ENCODE measurements at regions not wholly inside any gene's neighbourhood (a gene's known extent, or its start where the extent isn't known, plus 50 kb on each side); places are given as distances from the start of the nearest gene placed in this dataset.

DNA sequence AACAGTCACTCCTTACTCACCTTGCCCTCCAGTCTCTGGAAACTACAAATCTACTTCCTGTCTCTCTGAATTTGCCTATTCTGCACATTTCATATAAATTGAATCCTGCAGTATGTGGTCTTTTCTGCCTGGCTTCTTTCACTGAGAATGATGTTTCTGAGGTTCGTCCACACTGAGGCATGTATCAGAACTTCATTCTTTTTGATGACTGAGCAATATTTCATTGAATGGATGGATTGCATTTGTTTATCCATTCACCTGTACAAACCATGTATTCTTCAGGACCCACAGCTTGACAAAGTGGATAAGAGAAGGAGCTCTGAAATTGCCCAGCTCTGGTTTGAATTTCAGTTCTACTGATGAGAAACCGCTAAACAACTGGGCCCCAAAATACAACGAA is 118.9 kb upstream of the ARRDC4 start:
- DNase-seq (ENCODE audit: low read depth in 2 of 2, low spot score in 1 of 2): no peak

DNA sequence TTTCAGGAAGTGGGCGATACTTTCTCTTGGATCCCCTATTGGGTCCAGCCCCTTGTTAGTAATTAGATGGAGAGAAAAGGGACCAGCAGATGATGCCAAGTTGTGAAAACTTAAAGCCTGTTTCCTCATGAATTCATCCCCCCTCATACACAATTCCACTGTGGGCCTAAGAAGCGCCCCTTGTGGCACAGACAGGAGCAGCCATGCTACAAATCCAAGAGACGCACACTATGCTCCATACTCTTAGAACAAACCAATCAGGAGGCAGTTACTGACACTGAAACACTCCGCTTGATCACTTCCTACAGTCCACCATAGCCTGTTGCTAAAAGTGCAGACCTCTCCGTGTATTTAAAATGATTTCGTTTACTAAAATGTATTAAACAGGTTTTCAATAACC is 111.3 kb upstream of the ARRDC4 start:
- DNase-seq (ENCODE audit: low read depth in 2 of 2, low spot score in 1 of 2): no peak

DNA sequence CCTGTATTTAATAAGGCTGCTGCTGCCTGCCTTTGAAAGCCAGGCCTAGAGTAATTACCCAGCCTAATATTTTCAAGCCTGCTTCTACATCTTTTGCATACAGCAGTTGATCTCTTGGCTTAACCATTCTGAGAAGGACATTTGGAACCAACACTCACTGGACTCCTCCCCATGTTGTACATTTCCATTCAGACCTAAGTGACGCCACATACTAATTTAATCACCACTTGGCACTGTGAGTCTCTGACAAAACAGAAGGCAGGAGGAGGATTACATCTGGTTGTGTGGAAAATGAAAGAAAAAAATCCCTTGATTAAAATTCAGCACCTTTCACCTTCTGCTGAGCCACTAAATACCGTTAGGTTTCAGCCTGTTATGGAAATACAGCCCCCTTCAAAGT is 102.2 kb upstream of the ARRDC4 start:
- no peak for DNase-seq (ENCODE audit: low read depth in 2 of 2, low spot score in 1 of 2)

GRCh38 chr15:97861529-97862260 is 98.8 kb upstream of the ARRDC4 start:
- no peak for DNase-seq (ENCODE audit: low read depth in 2 of 2, low spot score in 1 of 2)

- DNase-seq (ENCODE audit: low read depth in 2 of 2, low spot score in 1 of 2): no peak
Observed at GRCh38 chr15:97866959-97867358, 93.5 kb upstream of the ARRDC4 start.

GRCh38 chr15:97867870-97868269 is 92.6 kb upstream of the ARRDC4 start:
- no peak for DNase-seq (ENCODE audit: low read depth in 2 of 2, low spot score in 1 of 2)

DNA sequence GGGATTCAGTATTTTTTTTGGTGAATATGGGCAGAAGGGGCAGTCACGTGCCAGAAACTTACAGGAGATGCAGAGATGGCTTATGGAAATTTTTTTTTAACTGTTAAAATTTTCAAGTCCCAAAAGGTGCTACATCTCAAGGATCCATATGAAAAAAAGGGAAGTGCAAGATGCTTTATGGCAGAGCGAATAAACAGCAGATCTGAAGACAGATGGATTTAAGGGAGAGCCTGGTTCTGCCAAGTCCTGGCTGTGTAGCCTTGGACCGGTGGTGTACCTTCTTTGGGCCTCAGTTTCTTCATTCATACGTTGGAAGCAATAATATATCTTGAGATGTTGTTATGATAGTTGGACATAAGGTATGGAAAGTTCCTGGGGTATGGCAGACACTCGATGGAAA is 91.5 kb upstream of the ARRDC4 start:
- no peak for DNase-seq (ENCODE audit: low read depth in 2 of 2, low spot score in 1 of 2)

GRCh38 chr15:97870771-97871170 is 89.7 kb upstream of the ARRDC4 start:
- DNase-seq (ENCODE audit: low read depth in 2 of 2, low spot score in 1 of 2): no peak

GRCh38 chr15:97874139-97874538 is 86.4 kb upstream of the ARRDC4 start:
- DNase-seq (ENCODE audit: low read depth in 2 of 2, low spot score in 1 of 2): no peak

DNA sequence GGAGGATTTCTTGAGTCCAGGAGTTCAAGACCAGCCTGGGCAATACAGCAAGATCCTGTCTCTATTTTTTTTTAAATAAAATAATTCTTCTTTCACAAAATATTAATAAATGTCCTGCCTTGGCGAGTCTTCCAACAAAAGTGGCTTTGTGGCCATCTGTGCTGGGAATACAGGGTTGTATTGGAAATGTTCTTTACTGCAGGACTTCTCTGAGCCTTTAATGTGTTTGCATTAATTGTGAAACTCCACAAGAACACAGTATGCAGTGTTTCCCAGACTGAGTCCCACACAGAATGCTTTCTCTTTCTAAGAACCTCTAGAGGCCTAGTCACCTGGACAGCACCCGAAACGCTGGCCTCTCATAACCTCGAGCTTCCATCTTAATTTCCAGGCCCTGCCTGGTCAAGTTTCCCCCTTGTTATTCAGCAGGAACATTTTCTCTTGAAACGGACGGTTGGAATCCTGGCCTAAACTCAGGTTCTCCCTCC is 85.4 kb upstream of the ARRDC4 start:
- no peak for DNase-seq (ENCODE audit: low read depth in 2 of 2, low spot score in 1 of 2)

DNA sequence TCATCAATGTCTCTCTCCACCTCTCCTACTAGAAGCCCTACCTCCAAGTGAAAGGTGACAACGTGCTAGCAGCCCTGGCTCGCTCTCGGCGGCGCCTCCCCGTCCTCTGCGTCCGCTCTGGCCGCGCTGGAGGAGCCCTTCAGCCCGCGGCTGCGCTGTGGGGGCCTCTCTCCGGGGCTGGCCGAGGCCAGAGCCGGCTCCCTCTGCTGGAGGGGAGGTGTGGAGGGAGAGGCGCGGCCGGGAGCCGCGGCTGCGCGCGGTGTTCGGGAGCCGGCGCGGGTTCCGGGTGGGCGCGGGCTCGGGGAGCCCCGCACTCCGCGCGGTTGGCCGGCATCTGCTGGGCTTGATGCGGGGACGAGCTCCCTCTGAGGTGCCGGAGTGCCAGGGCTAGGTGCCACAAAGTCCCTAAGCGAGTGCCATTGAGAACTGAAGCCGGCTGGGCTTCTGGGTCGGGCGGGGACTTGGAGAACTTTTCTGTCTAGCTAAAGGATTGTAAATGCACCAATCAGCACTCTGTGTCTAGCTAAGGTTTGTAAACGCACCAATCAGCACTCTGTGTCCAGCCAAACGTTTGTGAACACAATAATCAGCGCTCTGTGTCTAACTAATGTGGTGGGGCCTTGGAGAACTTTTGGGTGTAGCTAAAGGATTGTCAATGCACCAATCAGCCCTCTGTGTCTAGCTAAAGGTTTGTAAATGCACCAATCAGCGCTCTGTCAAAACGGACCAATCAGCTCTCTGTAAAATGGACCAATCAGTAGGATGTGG is 84.8 kb upstream of the ARRDC4 start:
- no peak for DNase-seq (ENCODE audit: low read depth in 2 of 2, low spot score in 1 of 2)

DNA sequence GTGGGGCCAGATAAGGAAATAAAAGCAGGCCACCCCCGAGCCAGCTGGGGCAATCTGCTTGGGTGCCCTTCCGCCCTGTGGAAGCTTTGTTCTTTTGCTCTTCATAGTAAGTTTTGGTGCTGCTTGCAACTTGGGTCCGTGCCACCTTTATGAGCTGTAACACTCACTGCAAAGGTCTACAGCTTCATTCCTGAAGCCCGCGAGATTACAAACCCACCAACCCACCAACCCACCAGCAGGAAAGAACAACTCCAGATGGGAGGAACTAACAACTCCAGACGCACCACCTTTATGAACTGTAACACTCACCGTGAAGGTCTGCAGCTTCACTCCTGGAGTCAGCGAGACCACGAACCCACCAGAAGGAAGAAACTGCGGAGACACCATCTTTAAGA is 84.2 kb upstream of the ARRDC4 start:
- no peak for DNase-seq (ENCODE audit: low read depth in 2 of 2, low spot score in 1 of 2)

- no peak for DNase-seq (ENCODE audit: low read depth in 2 of 2, low spot score in 1 of 2)
Observed at GRCh38 chr15:97881346-97881965, 79.0 kb upstream of the ARRDC4 start.

DNA sequence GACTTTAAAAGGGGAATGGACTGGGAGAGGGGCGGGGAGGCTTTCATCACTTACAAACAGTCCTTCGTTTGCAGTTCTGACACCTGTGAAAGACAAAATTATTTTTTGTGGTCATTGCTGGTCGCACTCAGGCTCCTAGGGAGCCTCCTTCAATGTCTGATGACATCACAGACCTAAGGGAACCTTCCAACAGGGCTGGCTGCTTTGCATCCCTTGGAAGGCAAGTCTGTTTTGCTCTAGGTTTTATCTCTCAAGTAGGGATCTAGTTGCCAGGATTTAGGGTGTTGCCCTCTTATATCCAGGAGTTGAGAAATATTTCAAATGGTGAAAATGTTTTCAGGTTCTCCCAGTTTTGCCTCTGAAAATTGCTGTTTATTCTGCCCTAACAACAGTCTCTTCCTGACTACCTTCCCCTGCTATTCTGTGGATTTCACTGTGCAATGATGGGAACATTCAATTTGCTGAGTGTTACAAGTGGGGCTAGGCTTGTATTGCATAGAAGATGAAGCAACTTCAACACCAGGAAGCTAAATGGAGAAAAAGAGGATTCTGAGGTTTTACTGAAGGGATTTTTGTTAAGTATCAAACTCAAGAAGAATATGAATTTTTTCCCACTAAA is 75.9 kb upstream of the ARRDC4 start:
- no peak for DNase-seq (ENCODE audit: low read depth in 2 of 2, low spot score in 1 of 2)

DNA sequence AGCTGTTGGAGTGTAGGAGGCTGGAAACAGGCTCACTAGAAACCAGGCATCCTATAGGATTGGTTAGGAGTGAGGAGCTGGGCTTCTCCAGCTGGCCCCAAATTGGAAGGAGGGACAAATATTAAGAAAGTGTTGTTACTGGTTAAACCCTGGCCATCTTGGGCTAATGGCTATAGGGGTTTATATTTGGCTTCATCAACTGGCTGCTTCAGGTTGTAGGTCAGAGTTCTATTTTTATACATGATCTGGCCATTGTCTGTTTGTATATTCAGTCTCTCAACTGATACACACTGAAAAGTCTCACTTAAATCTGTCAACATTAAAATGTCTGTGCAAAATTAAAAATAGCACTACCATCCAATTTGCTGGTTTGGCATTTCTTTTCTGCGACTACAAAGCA is 70.2 kb upstream of the ARRDC4 start:
- DNase-seq (ENCODE audit: low read depth in 2 of 2, low spot score in 1 of 2): no peak

- no peak for DNase-seq (ENCODE audit: low read depth in 2 of 2, low spot score in 1 of 2)
Observed at GRCh38 chr15:97892167-97892938, 68.2 kb upstream of the ARRDC4 start.

- DNase-seq (ENCODE audit: low read depth in 2 of 2, low spot score in 1 of 2): no peak
Observed at GRCh38 chr15:97893967-97894366, 66.5 kb upstream of the ARRDC4 start.

DNA sequence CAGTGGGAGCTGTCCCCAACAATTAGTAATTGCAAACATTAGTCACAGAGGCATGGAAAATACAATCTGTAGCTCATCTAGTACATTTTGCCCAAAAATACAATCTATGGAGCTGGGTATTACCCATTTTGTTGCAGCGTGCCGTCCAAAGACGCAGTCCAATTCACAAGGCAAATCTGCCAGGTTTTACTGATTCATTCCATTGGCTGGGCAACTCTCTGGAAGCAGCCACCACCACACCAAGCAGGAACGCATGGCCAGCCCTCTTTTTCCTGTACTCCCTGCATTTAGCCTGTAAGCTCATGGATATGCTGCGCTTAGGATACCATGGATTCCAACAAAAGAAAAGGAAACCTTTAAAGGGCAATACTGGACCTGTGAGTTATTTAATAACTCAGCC is 60.5 kb upstream of the ARRDC4 start:
- DNase-seq (ENCODE audit: low read depth in 2 of 2, low spot score in 1 of 2): no peak

DNA sequence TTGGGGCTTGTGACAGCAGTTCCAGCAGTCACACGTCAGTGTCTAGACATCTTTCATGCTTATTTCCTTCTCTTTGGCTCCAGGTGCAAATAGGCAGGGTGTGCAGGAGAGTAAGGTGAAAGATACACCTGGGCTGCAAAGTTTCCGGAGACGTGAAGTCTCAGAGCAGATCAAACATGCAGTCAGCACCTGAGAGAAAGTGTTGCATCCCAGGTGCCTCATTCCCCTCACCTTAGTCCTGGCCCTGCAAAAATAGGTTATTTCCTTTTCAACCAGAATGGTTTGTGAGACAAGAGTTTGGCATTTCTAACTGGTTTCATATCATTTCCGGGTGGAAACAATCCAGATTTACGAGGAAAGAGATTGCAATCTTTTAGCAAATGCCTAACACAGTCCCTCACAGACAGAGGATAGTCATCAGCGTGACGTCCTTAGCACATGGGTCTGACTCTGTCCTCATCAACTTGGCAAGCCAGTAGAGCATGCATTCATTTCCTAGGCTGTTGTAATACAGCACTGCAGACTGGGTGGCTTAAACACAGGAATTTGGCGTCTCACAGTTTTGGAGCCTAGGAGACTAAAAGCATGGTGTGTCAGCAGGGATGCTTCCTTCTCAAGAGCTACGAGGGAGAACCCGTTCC is 58.2 kb upstream of the ARRDC4 start:
- DNase-seq (ENCODE audit: low read depth in 2 of 2, low spot score in 1 of 2): no peak

DNA sequence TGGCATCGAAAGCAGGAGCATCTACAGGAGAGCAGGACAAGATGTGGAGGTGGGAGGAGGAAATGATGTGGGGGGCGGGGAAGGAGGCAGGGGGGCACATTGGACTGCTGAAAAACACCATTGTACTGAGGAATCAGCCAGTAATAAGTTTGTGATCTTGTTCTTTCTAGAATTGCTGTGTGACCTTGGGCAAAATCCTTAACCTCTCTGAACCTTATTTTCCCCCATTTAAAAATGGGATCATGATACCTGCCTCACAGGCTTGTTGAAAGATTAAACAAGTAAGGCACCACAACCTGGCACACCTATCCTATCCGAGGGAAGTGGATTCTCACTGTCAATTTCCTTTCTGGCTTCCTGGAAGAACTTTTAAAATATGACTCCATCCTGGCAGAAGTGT is 56.9 kb upstream of the ARRDC4 start:
- DNase-seq (ENCODE audit: low read depth in 2 of 2, low spot score in 1 of 2): no peak
